HL-60 (cell line): ENCODE measurements at regions not wholly inside any gene's neighbourhood (a gene's known extent, or its start where the extent isn't known, plus 50 kb on each side); places are given as distances from the start of the nearest gene placed in this dataset.

ENCODE experiments used
- POLR2AphosphoS5 ChIP-seq: IDR thresholded peaks from 2 replicates; pipeline ENCODE4 v1.6.1; 2012; ENCODE audit warnings: low read depth
- TF ChIP-seq, protein P1 (sequence below): IDR thresholded peaks from one replicate; pipeline ENCODE4 v1.5.1; 2011; ENCODE audit warnings: low read length, control low read depth, inconsistent platforms; ENCODE audit not compliant: insufficient read depth
- TF ChIP-seq, protein P2 (sequence below): IDR thresholded peaks from 2 replicates; pipeline ENCODE4 v1.6.1; 2012; ENCODE audit warnings: low read depth; ENCODE audit not compliant: insufficient replicate concordance

DNA sequence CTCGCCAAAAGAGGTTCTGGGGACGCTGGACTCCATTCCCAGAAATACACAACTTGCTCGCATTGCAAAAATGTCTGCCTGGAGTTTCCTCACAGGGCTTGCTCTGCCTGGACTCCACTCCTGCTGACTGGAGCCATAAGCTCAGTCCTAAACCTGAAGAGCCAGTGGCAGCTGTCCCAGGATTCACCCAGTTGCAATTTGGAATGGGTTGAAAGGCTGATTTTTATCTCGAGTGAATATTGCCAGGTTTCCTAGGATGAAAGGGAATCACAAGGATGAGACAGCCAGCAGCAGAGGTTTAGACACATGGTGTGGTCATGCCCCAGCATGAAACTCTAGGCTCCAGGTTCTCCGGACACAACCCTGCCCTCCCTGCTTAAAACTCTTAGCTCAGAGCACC, 223.3 kb downstream of the BMP7 start:
- TF ChIP-seq, protein P1, sequence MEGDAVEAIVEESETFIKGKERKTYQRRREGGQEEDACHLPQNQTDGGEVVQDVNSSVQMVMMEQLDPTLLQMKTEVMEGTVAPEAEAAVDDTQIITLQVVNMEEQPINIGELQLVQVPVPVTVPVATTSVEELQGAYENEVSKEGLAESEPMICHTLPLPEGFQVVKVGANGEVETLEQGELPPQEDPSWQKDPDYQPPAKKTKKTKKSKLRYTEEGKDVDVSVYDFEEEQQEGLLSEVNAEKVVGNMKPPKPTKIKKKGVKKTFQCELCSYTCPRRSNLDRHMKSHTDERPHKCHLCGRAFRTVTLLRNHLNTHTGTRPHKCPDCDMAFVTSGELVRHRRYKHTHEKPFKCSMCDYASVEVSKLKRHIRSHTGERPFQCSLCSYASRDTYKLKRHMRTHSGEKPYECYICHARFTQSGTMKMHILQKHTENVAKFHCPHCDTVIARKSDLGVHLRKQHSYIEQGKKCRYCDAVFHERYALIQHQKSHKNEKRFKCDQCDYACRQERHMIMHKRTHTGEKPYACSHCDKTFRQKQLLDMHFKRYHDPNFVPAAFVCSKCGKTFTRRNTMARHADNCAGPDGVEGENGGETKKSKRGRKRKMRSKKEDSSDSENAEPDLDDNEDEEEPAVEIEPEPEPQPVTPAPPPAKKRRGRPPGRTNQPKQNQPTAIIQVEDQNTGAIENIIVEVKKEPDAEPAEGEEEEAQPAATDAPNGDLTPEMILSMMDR, result no peak
- TF ChIP-seq POLR2AphosphoS5, result no peak
- TF ChIP-seq, protein P2, sequence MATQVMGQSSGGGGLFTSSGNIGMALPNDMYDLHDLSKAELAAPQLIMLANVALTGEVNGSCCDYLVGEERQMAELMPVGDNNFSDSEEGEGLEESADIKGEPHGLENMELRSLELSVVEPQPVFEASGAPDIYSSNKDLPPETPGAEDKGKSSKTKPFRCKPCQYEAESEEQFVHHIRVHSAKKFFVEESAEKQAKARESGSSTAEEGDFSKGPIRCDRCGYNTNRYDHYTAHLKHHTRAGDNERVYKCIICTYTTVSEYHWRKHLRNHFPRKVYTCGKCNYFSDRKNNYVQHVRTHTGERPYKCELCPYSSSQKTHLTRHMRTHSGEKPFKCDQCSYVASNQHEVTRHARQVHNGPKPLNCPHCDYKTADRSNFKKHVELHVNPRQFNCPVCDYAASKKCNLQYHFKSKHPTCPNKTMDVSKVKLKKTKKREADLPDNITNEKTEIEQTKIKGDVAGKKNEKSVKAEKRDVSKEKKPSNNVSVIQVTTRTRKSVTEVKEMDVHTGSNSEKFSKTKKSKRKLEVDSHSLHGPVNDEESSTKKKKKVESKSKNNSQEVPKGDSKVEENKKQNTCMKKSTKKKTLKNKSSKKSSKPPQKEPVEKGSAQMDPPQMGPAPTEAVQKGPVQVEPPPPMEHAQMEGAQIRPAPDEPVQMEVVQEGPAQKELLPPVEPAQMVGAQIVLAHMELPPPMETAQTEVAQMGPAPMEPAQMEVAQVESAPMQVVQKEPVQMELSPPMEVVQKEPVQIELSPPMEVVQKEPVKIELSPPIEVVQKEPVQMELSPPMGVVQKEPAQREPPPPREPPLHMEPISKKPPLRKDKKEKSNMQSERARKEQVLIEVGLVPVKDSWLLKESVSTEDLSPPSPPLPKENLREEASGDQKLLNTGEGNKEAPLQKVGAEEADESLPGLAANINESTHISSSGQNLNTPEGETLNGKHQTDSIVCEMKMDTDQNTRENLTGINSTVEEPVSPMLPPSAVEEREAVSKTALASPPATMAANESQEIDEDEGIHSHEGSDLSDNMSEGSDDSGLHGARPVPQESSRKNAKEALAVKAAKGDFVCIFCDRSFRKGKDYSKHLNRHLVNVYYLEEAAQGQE, result no peak
